NCI-H748 (cell line): ENCODE measurements at regions not wholly inside any gene's neighbourhood (a gene's known extent, or its start where the extent isn't known, plus 50 kb on each side); places are given as distances from the start of the nearest gene placed in this dataset.

ENCODE experiments used
- DNase-seq: peaks from one replicate; lab custom pipeline; 2025; ENCODE audit not compliant: unreplicated experiment; lab: John Stamatoyannopoulos, UW

GRCh38 chr11:10619131-10619680 lies 50.7 kb upstream of the LYVE1 start:
- no peak for DNase-seq

- DNase-seq: no peak
Measured at GRCh38 chr11:10618490-10618889, 50.0 kb upstream of the LYVE1 start.
